Body of pancreas (tissue), 4 donors: ENCODE measurements at regions not wholly inside any gene's neighbourhood (a gene's known extent, or its start where the extent isn't known, plus 50 kb on each side); places are given as distances from the start of the nearest gene placed in this dataset.

Experiments
- POLR2A ChIP-seq, 3 donors: fragments of 450-650 bp; IDR thresholded peaks; one replicate each; pipeline ENCODE4 v1.6.1; 2016; ENCODE audit warnings: antibody characterized with exemption in 3 of 3, mild to moderate bottlenecking in 2 of 3
- TF ChIP-seq, protein P1 (sequence below), 7 experiments: fragments of 450-650 bp in 4 of 7; fragments of 200-600 bp in 3 of 7; sonication (generic) in 3 of 7; IDR thresholded peaks; one replicate each; pipeline ENCODE4 v1.5.1; 2016 to 2019; ENCODE audit warnings: antibody characterized with exemption in 7 of 7

DNA sequence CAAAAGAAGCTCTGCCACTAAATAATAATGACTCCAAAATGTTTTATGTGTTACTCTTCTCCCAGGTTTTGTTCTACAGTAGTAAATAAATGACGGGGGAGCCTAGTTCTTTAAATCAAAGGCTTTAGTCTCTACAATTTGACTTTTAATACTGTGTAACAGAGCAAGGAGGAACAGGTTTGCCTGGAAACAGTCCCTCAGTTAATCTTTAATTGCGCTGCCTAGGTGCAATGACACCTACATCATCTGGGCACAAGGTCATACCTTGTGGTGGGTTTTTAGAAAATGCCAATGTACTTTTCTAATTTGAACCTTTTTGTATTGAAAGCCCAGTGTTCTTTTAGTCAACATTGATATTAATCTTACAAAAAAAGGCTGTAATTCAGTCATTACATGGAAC is 287.3 kb upstream of the SETBP1 start:
- TF ChIP-seq, protein P1, sequence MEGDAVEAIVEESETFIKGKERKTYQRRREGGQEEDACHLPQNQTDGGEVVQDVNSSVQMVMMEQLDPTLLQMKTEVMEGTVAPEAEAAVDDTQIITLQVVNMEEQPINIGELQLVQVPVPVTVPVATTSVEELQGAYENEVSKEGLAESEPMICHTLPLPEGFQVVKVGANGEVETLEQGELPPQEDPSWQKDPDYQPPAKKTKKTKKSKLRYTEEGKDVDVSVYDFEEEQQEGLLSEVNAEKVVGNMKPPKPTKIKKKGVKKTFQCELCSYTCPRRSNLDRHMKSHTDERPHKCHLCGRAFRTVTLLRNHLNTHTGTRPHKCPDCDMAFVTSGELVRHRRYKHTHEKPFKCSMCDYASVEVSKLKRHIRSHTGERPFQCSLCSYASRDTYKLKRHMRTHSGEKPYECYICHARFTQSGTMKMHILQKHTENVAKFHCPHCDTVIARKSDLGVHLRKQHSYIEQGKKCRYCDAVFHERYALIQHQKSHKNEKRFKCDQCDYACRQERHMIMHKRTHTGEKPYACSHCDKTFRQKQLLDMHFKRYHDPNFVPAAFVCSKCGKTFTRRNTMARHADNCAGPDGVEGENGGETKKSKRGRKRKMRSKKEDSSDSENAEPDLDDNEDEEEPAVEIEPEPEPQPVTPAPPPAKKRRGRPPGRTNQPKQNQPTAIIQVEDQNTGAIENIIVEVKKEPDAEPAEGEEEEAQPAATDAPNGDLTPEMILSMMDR (IDR thresholded peaks at IDR 0.05) = no peak
- TF ChIP-seq POLR2A (IDR thresholded peaks at IDR 0.05) = no peak
